Lung microvascular endothelial cell (primary cell): ENCODE measurements at regions not wholly inside any gene's neighbourhood (a gene's known extent, or its start where the extent isn't known, plus 50 kb on each side); places are given as distances from the start of the nearest gene placed in this dataset.

Source experiments
- DNase-seq, 2 donors: peaks; one replicate each; pipeline versions ENCODE4 v3.0.0 to v3.0.0-alpha.2; 2010; ENCODE audit warnings: low read depth in 2 of 2

GRCh38 chr11:69904161-69904973 lies 85.2 kb upstream of the FGF3 start:
- no peak for DNase-seq

DNA sequence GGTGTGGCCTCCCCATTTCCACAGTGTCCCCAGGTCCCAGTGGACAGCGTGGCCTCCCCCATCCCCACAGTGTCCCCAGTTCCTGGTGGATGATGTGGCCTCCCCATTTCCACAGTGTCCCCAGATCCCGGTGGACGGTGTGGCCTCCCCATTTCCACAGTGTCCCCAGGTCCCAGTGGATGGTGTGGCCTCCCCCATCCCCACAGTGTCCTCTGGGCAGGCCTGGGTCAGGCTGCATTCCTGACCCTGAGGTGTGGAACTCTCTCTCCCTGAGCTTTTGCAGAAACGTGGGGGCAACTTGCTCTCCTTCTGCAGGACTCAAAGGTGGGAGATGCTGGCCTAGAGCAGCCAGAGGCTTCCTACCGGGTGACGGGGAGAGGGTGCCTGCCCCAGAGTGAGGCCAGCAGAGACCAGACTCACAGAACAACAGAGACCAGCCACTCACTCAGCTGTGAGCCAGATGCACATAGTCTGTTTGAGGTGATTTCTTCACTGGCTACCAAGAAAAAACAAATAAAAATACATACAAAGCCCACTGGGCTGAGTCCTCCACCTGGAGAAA lies 85.8 kb upstream of the FGF3 start:
- DNase-seq = no peak

- no peak for DNase-seq
Measured at GRCh38 chr11:69905611-69906452, 86.6 kb upstream of the FGF3 start.

GRCh38 chr11:69906453-69906907 lies 87.3 kb upstream of the FGF3 start:
- DNase-seq = no peak

- DNase-seq = no peak
Measured at GRCh38 chr11:69907611-69908010, 88.4 kb upstream of the FGF3 start.

- no peak for DNase-seq
Measured at GRCh38 chr11:69908511-69909220, 89.5 kb upstream of the FGF3 start.

GRCh38 chr11:69909561-69910518 lies 90.6 kb upstream of the FGF3 start:
- DNase-seq = peak in 1 of 2 donors; percentile 24

DNA sequence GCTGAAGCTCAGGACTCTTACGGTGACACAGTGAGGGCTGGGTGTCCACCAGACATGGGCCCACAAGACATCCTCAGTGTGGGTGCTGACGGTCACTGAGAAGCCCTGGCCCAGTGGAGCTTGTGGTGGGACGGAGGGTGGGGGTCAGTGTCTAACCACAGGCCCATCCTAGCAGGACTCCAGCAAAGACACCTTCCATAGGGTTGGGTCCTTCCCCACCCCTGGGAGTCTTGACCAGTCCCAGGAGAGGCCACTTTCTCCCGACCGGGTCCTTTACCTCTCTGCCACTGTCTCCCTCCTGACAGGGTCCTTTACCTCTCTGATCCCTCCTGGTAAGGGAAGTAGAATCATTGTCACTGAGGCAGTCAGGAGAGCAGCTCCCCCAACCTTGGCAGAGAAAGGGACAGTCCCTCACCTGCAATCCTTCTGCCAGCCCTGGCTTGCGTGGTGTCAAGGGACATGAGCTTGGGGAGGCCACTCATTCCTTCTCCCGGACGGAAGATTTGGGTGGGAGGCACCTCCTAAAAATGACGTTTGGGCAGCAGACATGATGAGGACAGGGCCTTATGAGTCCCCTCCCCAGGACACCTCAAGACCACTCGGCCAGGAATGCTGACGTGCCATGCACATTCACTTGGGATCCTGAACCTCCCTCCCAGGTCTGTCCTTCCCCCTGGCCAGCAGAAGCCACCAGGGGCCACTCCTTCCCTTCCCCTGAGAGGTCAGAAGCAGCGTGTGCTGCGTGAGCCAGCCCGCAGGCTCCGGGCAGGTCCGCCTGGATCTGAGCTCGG lies 91.5 kb upstream of the FGF3 start:
- no peak for DNase-seq

- no peak for DNase-seq
Measured at GRCh38 chr11:69911310-69912160, 92.3 kb upstream of the FGF3 start.

GRCh38 chr11:69912161-69912910 lies 93.1 kb upstream of the FGF3 start:
- no peak for DNase-seq

DNA sequence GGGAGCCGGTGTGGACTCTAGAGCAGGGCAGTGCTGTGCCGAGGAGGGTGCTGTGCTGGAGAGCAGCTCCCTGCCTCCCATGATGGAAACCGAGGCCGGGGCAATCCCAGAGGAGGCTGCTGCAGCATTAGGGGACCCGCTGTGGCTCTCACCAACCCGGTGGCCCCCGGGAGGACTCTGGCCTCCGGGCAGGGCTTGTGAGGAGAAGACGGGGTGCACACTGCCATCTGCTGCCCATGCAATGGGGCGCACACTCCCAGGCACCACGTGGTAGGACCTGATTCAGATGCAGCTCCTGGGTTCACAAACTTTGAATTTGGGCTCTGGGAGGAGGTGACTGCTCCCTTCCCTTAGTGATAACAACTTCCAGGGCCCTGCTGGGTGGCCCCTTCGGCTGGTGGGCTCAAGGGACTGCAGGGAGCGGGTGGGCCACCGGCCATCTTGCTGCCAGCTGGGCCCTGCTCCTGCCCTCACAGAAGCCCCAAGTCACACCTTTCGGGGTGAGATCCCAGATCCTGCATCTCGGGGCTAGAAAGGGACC lies 93.8 kb upstream of the FGF3 start:
- no peak for DNase-seq

- DNase-seq = no peak
Measured at GRCh38 chr11:69913591-69914285, 94.5 kb upstream of the FGF3 start.

DNA sequence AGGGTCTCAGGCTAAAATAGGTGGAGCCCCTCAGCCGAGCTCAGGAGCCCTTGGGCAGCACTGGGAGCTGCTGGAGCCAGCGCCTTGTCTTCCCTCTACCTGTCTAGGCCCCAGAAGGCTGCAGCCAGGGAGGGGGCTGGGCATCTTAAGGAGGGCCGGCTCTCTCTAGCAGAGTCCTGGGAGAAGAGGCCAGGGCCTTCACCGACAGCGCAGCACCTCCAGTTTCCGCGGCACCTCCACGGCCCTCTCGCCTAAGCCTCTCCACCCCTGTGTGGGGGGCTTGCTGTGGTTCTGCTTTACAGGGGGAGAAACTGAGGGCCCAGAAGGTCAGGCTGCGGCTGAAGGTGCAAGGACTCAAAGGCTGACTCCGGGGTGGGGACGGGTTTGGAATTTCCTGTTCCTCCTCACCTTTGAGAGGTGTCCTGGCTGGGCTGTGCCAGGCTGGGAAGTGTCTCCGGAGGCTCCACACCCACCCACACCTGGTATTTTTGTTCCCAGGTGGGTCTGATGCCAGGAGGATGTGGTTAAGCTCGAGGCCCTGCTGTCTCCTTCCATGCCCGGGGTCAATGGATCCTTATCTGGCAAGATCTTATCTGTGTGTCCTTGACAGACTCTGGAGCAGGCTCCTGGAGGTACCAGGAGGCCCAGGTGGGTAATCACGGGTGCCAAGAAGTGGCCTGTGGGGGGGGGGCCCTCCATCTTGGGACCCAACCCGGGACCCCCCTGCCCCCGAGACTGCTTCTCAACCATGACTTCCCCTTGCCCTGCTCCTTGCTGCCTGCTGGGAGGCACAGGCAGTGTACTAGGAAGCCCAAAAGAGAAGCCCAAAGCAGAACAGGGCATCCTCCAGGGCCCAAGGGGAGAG lies 95.3 kb upstream of the FGF3 start:
- DNase-seq = no peak

DNA sequence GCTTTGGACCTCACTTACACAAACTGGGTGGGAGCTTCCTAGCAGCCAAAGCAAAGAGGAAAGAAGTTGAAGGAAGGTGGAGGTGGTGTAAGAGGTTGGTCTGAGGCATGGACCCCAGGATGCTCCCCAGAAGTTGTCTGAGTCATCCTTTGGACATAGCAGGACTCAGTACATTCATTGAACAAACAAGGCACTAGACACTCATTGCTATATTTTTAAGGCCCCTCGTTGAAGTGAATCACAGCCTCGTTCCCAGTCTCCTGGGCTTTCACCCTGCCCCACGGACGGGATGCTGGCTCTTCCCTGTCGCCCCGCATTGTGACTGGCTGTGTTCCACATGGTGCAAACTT lies 95.9 kb upstream of the FGF3 start:
- no peak for DNase-seq

GRCh38 chr11:69915501-69916250 lies 96.5 kb upstream of the FGF3 start:
- DNase-seq = peak; percentile 60 to 86
